ENCODE measurements at regions not wholly inside any gene's neighbourhood (a gene's known extent, or its start where the extent isn't known, plus 50 kb on each side); places are given as distances from the start of the nearest gene placed in this dataset.

- no peaks in the 10 kb centered on the region for H3K9me3 ChIP-seq
- H3K36me3 ChIP-seq = no peaks in the 10 kb centered on the region
- DNase-seq = no peak
- 87 to 100% methylated on average over 4 of the region's 4 CpGs for WGBS, 2 donors
- intact Hi-C loops (cut with DNase I) = no loop called here
- H3K4me1 ChIP-seq = peaks cover 0 to 36% (median 7%) of the 10 kb centered on the region in 3 donors
- H3K4me3 ChIP-seq = no peak overlapping the region
- peak overlapping the region in 3 of 4 donors; percentile 11 to 51 (median 20) for H3K27ac ChIP-seq
- H3K27me3 ChIP-seq = no peaks in the 10 kb centered on the region
- no peak for TF ChIP-seq CTCF (IDR thresholded peaks at IDR 0.05)
- TF ChIP-seq POLR2A (IDR thresholded peaks at IDR 0.05) = no peak
Observed at GRCh38 chr10:5297996-5298395, 66.8 kb upstream of the UCN3 start.

GRCh38 chr10:5299950-5300349 lies 64.8 kb upstream of the UCN3 start:
- H3K27me3 ChIP-seq = no peaks in the 10 kb centered on the region
- H3K9me3 ChIP-seq = peaks cover 0 to 8% (median 0%) of the 10 kb centered on the region in 3 donors
- peaks cover 0 to 20% (median 0%) of the 10 kb centered on the region in 3 donors for H3K4me1 ChIP-seq
- intact Hi-C loops (cut with DNase I) = no loop called here
- no peak for DNase-seq
- TF ChIP-seq POLR2A (IDR thresholded peaks at IDR 0.05) (no peak), CTCF (IDR thresholded peaks at IDR 0.05) (no peak)
- 46 to 67% methylated on average over 3 of the region's 3 CpGs for WGBS, 2 donors
- H3K36me3 ChIP-seq = no peaks in the 10 kb centered on the region
- H3K4me3 ChIP-seq = no peak overlapping the region
- peak overlapping the region in 1 of 4 donors; percentile 14 for H3K27ac ChIP-seq

- no peak overlapping the region for H3K27ac ChIP-seq
- H3K27me3 ChIP-seq = no peaks in the 10 kb centered on the region
- no peak for DNase-seq
- H3K9me3 ChIP-seq = peaks cover 0 to 8% (median 0%) of the 10 kb centered on the region in 3 donors
- no peak overlapping the region for H3K4me3 ChIP-seq
- H3K36me3 ChIP-seq = no peaks in the 10 kb centered on the region
- peaks cover 0 to 6% (median 0%) of the 10 kb centered on the region in 3 donors for H3K4me1 ChIP-seq
- TF ChIP-seq POLR2A (IDR thresholded peaks at IDR 0.05) = no peak
- no peak for TF ChIP-seq CTCF (IDR thresholded peaks at IDR 0.05)
- WGBS, 2 donors = 69 to 100% methylated on average over 2 of the region's 2 CpGs
- intact Hi-C loops (cut with DNase I) = no loop called here
Observed at GRCh38 chr10:5303504-5303903, 61.3 kb upstream of the UCN3 start.

- no peak overlapping the region for H3K4me3 ChIP-seq
- TF ChIP-seq CTCF (IDR thresholded peaks at IDR 0.05) (no peak), POLR2A (IDR thresholded peaks at IDR 0.05) (no peak)
- H3K9me3 ChIP-seq = peaks cover 0 to 8% (median 0%) of the 10 kb centered on the region in 3 donors
- H3K36me3 ChIP-seq = no peaks in the 10 kb centered on the region
- H3K27ac ChIP-seq = no peak overlapping the region
- WGBS, 2 donors = 73 to 89% methylated on average over 7 of the region's 7 CpGs
- intact Hi-C loops (cut with DNase I) = no loop called here
- no peak for DNase-seq
- H3K27me3 ChIP-seq = no peaks in the 10 kb centered on the region
- no peaks in the 10 kb centered on the region for H3K4me1 ChIP-seq
Observed at GRCh38 chr10:5305374-5305773, 59.4 kb upstream of the UCN3 start.

GRCh38 chr10:5310914-5311313 lies 53.9 kb upstream of the UCN3 start:
- TF ChIP-seq CTCF (IDR thresholded peaks at IDR 0.05) (no peak), POLR2A (IDR thresholded peaks at IDR 0.05) (no peak)
- WGBS, 2 donors = 59 to 90% methylated on average over 3 of the region's 3 CpGs
- intact Hi-C loops (cut with DNase I) = no loop called here
- Histone ChIP-seq H3K4me3 (no peak overlapping the region), H3K4me1 (no peaks in the 10 kb centered on the region), H3K9me3 (no peaks in the 10 kb centered on the region), H3K36me3 (no peaks in the 10 kb centered on the region), H3K27ac (no peak overlapping the region), H3K27me3 (no peaks in the 10 kb centered on the region)
- no peak for DNase-seq

Data from esophagus squamous epithelium (tissue), 5 donors.